Transverse colon (tissue), 4 donors: ENCODE measurements at regions not wholly inside any gene's neighbourhood (a gene's known extent, or its start where the extent isn't known, plus 50 kb on each side); places are given as distances from the start of the nearest gene placed in this dataset.

ENCODE experiments used
- DNase-seq: peaks from one replicate; pipeline ENCODE4 v3.0.0-alpha.2; 2019
- H3K27ac ChIP-seq, 4 donors: fragments of 200-600 bp; sonication (generic); 2 replicates each; pipeline ENCODE4 v1.5.1; 2016 to 2018; ENCODE audit warnings: inconsistent platforms in 4 of 4
- H3K27me3 ChIP-seq: fragments of 200-600 bp; sonication (generic); 2 replicates; pipeline ENCODE4 v1.5.1; 2017; ENCODE audit warnings: inconsistent platforms
- H3K36me3 ChIP-seq, 4 donors: fragments of 200-600 bp; sonication (generic); 2 replicates each; pipeline ENCODE4 v1.5.1; 2017 to 2019; ENCODE audit warnings: inconsistent platforms in 4 of 4
- H3K4me1 ChIP-seq, 4 donors: fragments of 200-600 bp; sonication (generic); 2 replicates each; pipeline ENCODE4 v1.5.1; 2017 to 2020; ENCODE audit warnings: inconsistent platforms in 4 of 4
- H3K4me3 ChIP-seq, 4 donors: fragments of 200-600 bp; sonication (generic); 1 replicate in 1 of 4; 2 replicates in 3 of 4; pipeline versions ENCODE4 v1.5.1 to v1.6.1; 2017 to 2019; ENCODE audit warnings: inconsistent platforms in 4 of 4
- H3K9me3 ChIP-seq, 2 donors: fragments of 200-600 bp; sonication (generic); 2 replicates each; pipeline ENCODE4 v1.5.1; 2017 to 2019; ENCODE audit warnings: inconsistent platforms in 2 of 2
- EP300 ChIP-seq: sonication (generic); formaldehyde crosslinking; IDR thresholded peaks from one replicate; pipeline ENCODE4 v1.6.1; 2017; ENCODE audit warnings: antibody characterized with exemption, low read depth
- POLR2A ChIP-seq: fragments of 450-650 bp; IDR thresholded peaks from one replicate; pipeline ENCODE4 v1.6.1; 2016; ENCODE audit warnings: antibody characterized with exemption, mild to moderate bottlenecking, moderate library complexity
- POLR2AphosphoS5 ChIP-seq, 3 donors: sonication (generic); formaldehyde crosslinking; IDR thresholded peaks; one replicate each; pipeline ENCODE4 v1.6.1; 2016; ENCODE audit warnings: antibody characterized with exemption in 3 of 3
- WGBS, 2 donors: methylation state at CpG; one replicate each; pipeline ENCODE4 v1.1.5; 2018; ENCODE audit warnings: low coverage in 1 of 2; 5-methylcytosine and 5-hydroxymethylcytosine counted together
- in situ Hi-C, 4 donors: fragments of 200-750 bp; cut with MboI; loops; one replicate each; pipeline versions ENCODE4 v1.15.0 to v1.15.1; 2017; ENCODE audit warnings: low sequenced_read_pairs in 3 of 4, low pct_ligation_motif_present in 1 of 4, low pct_unique_long_range_greater_than_20kb in 1 of 4
- intact Hi-C: fragments of 100-400 bp; cut with DNase I; formaldehyde crosslinking; loops from one replicate; pipeline ENCODE4 v1.15.1; 2023; ENCODE audit warnings: low total_unique reads
- TF ChIP-seq, protein P1 (sequence below), 5 experiments: fragments of 200-600 bp in 3 of 5; fragments of 450-650 bp in 2 of 5; sonication (generic) in 3 of 5; IDR thresholded peaks; 1 replicate in 2 of 5; 2 replicates in 3 of 5; pipeline ENCODE4 v1.5.1; 2016 to 2017; ENCODE audit warnings: antibody characterized with exemption in 5 of 5, inconsistent platforms in 3 of 5, mild to moderate bottlenecking in 2 of 5, moderate library complexity in 1 of 5

DNA sequence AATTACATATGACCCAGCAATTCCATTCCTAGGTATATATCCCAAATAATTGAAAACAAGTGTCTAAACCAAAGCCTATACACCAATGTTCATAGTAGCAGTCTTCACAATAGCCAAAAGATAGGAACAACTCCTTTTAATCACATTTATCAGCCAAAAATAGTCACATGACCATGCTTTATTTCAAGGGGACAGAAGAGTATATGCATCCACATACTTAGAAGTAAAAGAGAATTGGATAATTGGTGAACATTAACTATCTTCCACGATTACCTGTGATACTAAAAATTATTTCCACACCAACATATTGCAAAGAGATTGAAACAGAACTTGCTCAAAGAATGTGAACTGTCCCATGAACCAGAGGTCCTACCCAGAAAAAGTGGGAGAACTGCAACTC is 51.8 kb upstream of the FOXE1 start:
- intact Hi-C loops: no loop called here
- Histone ChIP-seq H3K27ac (no peak overlapping the region), H3K4me1 (peaks cover 0 to 10% (median 7%) of the 10 kb centered on the region in 4 donors), H3K36me3 (no peaks in the 10 kb centered on the region), H3K27me3 (peaks cover 54% of the 10 kb centered on the region), H3K4me3 (no peak overlapping the region), H3K9me3 (no peaks in the 10 kb centered on the region)
- no peak for TF ChIP-seq POLR2A
- TF ChIP-seq, protein P1, sequence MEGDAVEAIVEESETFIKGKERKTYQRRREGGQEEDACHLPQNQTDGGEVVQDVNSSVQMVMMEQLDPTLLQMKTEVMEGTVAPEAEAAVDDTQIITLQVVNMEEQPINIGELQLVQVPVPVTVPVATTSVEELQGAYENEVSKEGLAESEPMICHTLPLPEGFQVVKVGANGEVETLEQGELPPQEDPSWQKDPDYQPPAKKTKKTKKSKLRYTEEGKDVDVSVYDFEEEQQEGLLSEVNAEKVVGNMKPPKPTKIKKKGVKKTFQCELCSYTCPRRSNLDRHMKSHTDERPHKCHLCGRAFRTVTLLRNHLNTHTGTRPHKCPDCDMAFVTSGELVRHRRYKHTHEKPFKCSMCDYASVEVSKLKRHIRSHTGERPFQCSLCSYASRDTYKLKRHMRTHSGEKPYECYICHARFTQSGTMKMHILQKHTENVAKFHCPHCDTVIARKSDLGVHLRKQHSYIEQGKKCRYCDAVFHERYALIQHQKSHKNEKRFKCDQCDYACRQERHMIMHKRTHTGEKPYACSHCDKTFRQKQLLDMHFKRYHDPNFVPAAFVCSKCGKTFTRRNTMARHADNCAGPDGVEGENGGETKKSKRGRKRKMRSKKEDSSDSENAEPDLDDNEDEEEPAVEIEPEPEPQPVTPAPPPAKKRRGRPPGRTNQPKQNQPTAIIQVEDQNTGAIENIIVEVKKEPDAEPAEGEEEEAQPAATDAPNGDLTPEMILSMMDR (IDR thresholded peaks at IDR 0.05): no peak
- no peak for TF ChIP-seq POLR2AphosphoS5 (IDR thresholded peaks at IDR 0.05)
- no peak for TF ChIP-seq EP300
- DNase-seq: no peak
- 50 to 64% methylated on average over 1 of the region's 1 CpG for WGBS, 2 donors
- in situ Hi-C loops: loop anchor here in 1 of 4 donors (25.0 kb wide), 1 partner anchor 89 kb away; no protein-coding TSS in a partner anchor

DNA sequence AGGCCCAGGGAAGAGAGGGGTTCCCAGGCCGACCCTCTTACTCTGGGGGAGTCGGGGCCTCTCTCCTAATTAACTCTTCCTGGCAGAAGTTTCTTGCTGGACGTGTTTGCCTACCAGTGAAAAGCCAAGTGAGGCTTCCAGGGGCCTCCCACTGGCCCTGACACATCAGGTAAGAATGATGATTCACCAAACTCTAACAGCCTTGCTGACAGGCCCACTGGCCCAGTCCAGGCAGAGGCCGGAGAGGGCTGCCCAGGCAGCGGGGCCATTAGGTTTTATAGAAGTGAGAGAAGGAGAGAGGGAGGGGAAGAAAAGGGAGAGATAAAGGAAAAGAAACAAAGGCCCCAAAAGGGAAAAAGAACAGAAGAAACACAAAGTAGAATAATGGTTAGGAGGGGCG is 50.8 kb upstream of the FOXE1 start:
- no peak for TF ChIP-seq POLR2A
- no peak for TF ChIP-seq POLR2AphosphoS5 (IDR thresholded peaks at IDR 0.05)
- TF ChIP-seq, protein P1 (IDR thresholded peaks at IDR 0.05): no peak
- TF ChIP-seq EP300: no peak
- no peak overlapping the region for H3K27ac ChIP-seq
- peaks cover 0 to 10% (median 7%) of the 10 kb centered on the region in 4 donors for H3K4me1 ChIP-seq
- no peaks in the 10 kb centered on the region for H3K9me3 ChIP-seq
- intact Hi-C loops (no loop called here), in situ Hi-C loops (loop anchor here in 1 of 4 donors (25.0 kb wide), 1 partner anchor 90 kb away; no protein-coding TSS in a partner anchor)
- WGBS, 2 donors: 73% methylated on average over 6 of the region's 6 CpGs; no CpG with 5 or more reads in 1 of the 2 donors
- DNase-seq: no peak
- H3K36me3 ChIP-seq: no peaks in the 10 kb centered on the region
- peaks cover 60% of the 10 kb centered on the region for H3K27me3 ChIP-seq
- H3K4me3 ChIP-seq: no peak overlapping the region

DNA sequence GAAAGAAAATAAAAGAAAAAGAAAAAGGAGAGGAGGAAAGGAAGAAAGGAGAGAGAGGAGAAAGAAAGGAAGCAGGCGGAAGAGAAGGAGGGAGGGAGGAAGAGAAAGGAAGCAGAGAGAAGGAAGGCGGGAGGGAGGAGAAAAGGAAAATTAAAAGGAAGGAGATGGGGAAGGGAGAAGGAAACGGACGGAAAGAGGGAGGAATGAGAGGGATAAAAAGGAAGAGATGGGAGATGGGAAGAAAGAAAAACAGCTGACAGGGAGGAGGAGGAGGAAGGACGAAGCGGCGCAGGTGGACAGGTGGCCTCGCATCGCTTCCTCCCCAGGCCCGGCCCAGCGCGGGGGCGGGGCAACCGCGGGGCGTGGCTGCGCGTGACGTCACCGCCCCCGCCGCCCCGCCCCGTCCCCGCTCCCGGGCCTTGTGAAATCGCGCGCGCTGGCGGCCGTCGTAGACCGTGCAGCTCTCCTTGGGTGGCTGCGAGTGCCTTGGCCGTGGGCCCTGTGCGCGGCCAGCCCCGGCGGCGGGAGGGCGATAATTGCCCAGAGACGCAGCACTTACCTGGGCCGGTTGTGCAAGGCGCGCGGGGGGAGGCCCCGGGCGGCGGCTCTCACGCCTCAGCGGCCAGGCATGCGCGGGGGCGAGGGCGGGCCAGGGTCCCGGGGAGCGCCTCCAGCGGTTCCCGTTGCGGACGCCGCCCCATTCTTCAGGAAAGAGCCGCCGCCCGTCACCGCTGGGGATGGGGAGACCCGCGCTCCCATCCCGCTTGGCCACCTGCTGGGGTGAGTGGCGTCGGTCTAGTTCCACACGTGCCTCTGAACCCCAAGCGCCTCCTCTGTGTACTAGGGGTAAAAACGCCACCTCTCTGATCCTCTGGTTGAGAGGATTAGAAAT is 49.6 kb upstream of the FOXE1 start:
- in situ Hi-C loops: loop anchor here in 1 of 4 donors (25.0 kb wide), 1 partner anchor 91 kb away; no protein-coding TSS in a partner anchor
- peak; percentile 77 for DNase-seq
- 3 to 5% methylated on average over 7 to 40 of the region's 75 CpGs for WGBS, 2 donors
- intact Hi-C loops: no loop called here
- Histone ChIP-seq H3K36me3 (no peaks in the 10 kb centered on the region), H3K27me3 (peaks cover 60% of the 10 kb centered on the region), H3K27ac (peak overlapping the region in 3 of 4 donors; percentile 23 to 63 (median 57)), H3K9me3 (no peaks in the 10 kb centered on the region), H3K4me1 (peaks cover 0 to 10% (median 7%) of the 10 kb centered on the region in 4 donors), H3K4me3 (peak overlapping the region; percentile 5 to 57 (median 42))
- peak; percentile 26 for TF ChIP-seq POLR2A
- no peak for TF ChIP-seq EP300
- TF ChIP-seq, protein P1 (IDR thresholded peaks at IDR 0.05): peak in 2 of 5 experiments; percentile 17 to 37
- TF ChIP-seq POLR2AphosphoS5 (IDR thresholded peaks at IDR 0.05): no peak
